ENCODE measurements at regions not wholly inside any gene's neighbourhood (a gene's known extent, or its start where the extent isn't known, plus 50 kb on each side); places are given as distances from the start of the nearest gene placed in this dataset.

- Histone ChIP-seq H3K27me3 (replicated peaks; ENCODE audit: control insufficient read depth, insufficient read depth, low read length, poor library complexity, severe bottlenecking) (no peaks in the 10 kb centered on the region), H3K36me3 (ENCODE audit: control insufficient read depth, insufficient read depth, low read length) (no peaks in the 10 kb centered on the region), H3K9me3 (ENCODE audit: control insufficient read depth, low read length) (no peaks in the 10 kb centered on the region), H3K4me1 (ENCODE audit: control insufficient read depth, insufficient read depth, low read length, poor library complexity, severe bottlenecking) (no peaks in the 10 kb centered on the region), H3K4me3 (ENCODE audit: insufficient read depth, low read depth, low read length, poor library complexity, severe bottlenecking) (no peak overlapping the region), H3K27ac (ENCODE audit: insufficient read depth, low read length, poor library complexity, severe bottlenecking) (no peak overlapping the region)
- no peak for DNase-seq
Observed at GRCh38 chr7:22629056-22629455, 97.9 kb upstream of the IL6 start.

- Histone ChIP-seq H3K4me3 (ENCODE audit: insufficient read depth, low read depth, low read length, poor library complexity, severe bottlenecking) (no peak overlapping the region), H3K27me3 (replicated peaks; ENCODE audit: control insufficient read depth, insufficient read depth, low read length, poor library complexity, severe bottlenecking) (no peaks in the 10 kb centered on the region), H3K9me3 (ENCODE audit: control insufficient read depth, low read length) (no peaks in the 10 kb centered on the region), H3K36me3 (ENCODE audit: control insufficient read depth, insufficient read depth, low read length) (no peaks in the 10 kb centered on the region), H3K4me1 (ENCODE audit: control insufficient read depth, insufficient read depth, low read length, poor library complexity, severe bottlenecking) (no peaks in the 10 kb centered on the region), H3K27ac (ENCODE audit: insufficient read depth, low read length, poor library complexity, severe bottlenecking) (no peak overlapping the region)
- no peak for DNase-seq
Observed at GRCh38 chr7:22628112-22628511, 98.9 kb upstream of the IL6 start.

- no peak overlapping the region for H3K4me3 ChIP-seq (ENCODE audit: insufficient read depth, low read depth, low read length, poor library complexity, severe bottlenecking)
- H3K36me3 ChIP-seq (ENCODE audit: control insufficient read depth, insufficient read depth, low read length), result no peaks in the 10 kb centered on the region
- H3K27ac ChIP-seq (ENCODE audit: insufficient read depth, low read length, poor library complexity, severe bottlenecking), result no peak overlapping the region
- H3K27me3 ChIP-seq (replicated peaks; ENCODE audit: control insufficient read depth, insufficient read depth, low read length, poor library complexity, severe bottlenecking), result no peaks in the 10 kb centered on the region
- no peaks in the 10 kb centered on the region for H3K9me3 ChIP-seq (ENCODE audit: control insufficient read depth, low read length)
- no peaks in the 10 kb centered on the region for H3K4me1 ChIP-seq (ENCODE audit: control insufficient read depth, insufficient read depth, low read length, poor library complexity, severe bottlenecking)
- DNase-seq, result no peak
Observed at GRCh38 chr7:22627136-22627535, 99.9 kb upstream of the IL6 start.

GRCh38 chr7:22625251-22625650 lies 101.7 kb upstream of the IL6 start:
- H3K4me3 ChIP-seq (ENCODE audit: insufficient read depth, low read depth, low read length, poor library complexity, severe bottlenecking), result no peak overlapping the region
- no peaks in the 10 kb centered on the region for H3K27me3 ChIP-seq (replicated peaks; ENCODE audit: control insufficient read depth, insufficient read depth, low read length, poor library complexity, severe bottlenecking)
- no peak for DNase-seq
- no peaks in the 10 kb centered on the region for H3K36me3 ChIP-seq (ENCODE audit: control insufficient read depth, insufficient read depth, low read length)
- no peaks in the 10 kb centered on the region for H3K9me3 ChIP-seq (ENCODE audit: control insufficient read depth, low read length)
- no peak overlapping the region for H3K27ac ChIP-seq (ENCODE audit: insufficient read depth, low read length, poor library complexity, severe bottlenecking)
- no peaks in the 10 kb centered on the region for H3K4me1 ChIP-seq (ENCODE audit: control insufficient read depth, insufficient read depth, low read length, poor library complexity, severe bottlenecking)

- Histone ChIP-seq H3K4me1 (ENCODE audit: control insufficient read depth, insufficient read depth, low read length, poor library complexity, severe bottlenecking) (no peaks in the 10 kb centered on the region), H3K36me3 (ENCODE audit: control insufficient read depth, insufficient read depth, low read length) (no peaks in the 10 kb centered on the region), H3K4me3 (ENCODE audit: insufficient read depth, low read depth, low read length, poor library complexity, severe bottlenecking) (no peak overlapping the region), H3K27ac (ENCODE audit: insufficient read depth, low read length, poor library complexity, severe bottlenecking) (no peak overlapping the region), H3K9me3 (ENCODE audit: control insufficient read depth, low read length) (no peaks in the 10 kb centered on the region), H3K27me3 (replicated peaks; ENCODE audit: control insufficient read depth, insufficient read depth, low read length, poor library complexity, severe bottlenecking) (no peaks in the 10 kb centered on the region)
- DNase-seq, result no peak
Observed at GRCh38 chr7:22624781-22625180, 102.2 kb upstream of the IL6 start.

- Histone ChIP-seq H3K4me1 (ENCODE audit: control insufficient read depth, insufficient read depth, low read length, poor library complexity, severe bottlenecking) (no peaks in the 10 kb centered on the region), H3K9me3 (ENCODE audit: control insufficient read depth, low read length) (no peaks in the 10 kb centered on the region), H3K36me3 (ENCODE audit: control insufficient read depth, insufficient read depth, low read length) (no peaks in the 10 kb centered on the region), H3K4me3 (ENCODE audit: insufficient read depth, low read depth, low read length, poor library complexity, severe bottlenecking) (no peak overlapping the region), H3K27ac (ENCODE audit: insufficient read depth, low read length, poor library complexity, severe bottlenecking) (no peak overlapping the region), H3K27me3 (replicated peaks; ENCODE audit: control insufficient read depth, insufficient read depth, low read length, poor library complexity, severe bottlenecking) (no peaks in the 10 kb centered on the region)
- DNase-seq, result no peak
Observed at GRCh38 chr7:22622116-22622785, 104.7 kb upstream of the IL6 start.

- no peak for DNase-seq
- no peaks in the 10 kb centered on the region for H3K9me3 ChIP-seq (ENCODE audit: control insufficient read depth, low read length)
- peaks cover 3% of the 10 kb centered on the region for H3K27me3 ChIP-seq (replicated peaks; ENCODE audit: control insufficient read depth, insufficient read depth, low read length, poor library complexity, severe bottlenecking)
- no peak overlapping the region for H3K4me3 ChIP-seq (ENCODE audit: insufficient read depth, low read depth, low read length, poor library complexity, severe bottlenecking)
- H3K4me1 ChIP-seq (ENCODE audit: control insufficient read depth, insufficient read depth, low read length, poor library complexity, severe bottlenecking), result no peaks in the 10 kb centered on the region
- H3K36me3 ChIP-seq (ENCODE audit: control insufficient read depth, insufficient read depth, low read length), result no peaks in the 10 kb centered on the region
- no peak overlapping the region for H3K27ac ChIP-seq (ENCODE audit: insufficient read depth, low read length, poor library complexity, severe bottlenecking)
Observed at GRCh38 chr7:22618528-22618927, 108.5 kb upstream of the IL6 start.

- Histone ChIP-seq H3K27me3 (replicated peaks; ENCODE audit: control insufficient read depth, insufficient read depth, low read length, poor library complexity, severe bottlenecking) (peaks cover 7% of the 10 kb centered on the region), H3K27ac (ENCODE audit: insufficient read depth, low read length, poor library complexity, severe bottlenecking) (no peak overlapping the region), H3K4me1 (ENCODE audit: control insufficient read depth, insufficient read depth, low read length, poor library complexity, severe bottlenecking) (no peaks in the 10 kb centered on the region), H3K9me3 (ENCODE audit: control insufficient read depth, low read length) (no peaks in the 10 kb centered on the region), H3K4me3 (ENCODE audit: insufficient read depth, low read depth, low read length, poor library complexity, severe bottlenecking) (no peak overlapping the region), H3K36me3 (ENCODE audit: control insufficient read depth, insufficient read depth, low read length) (no peaks in the 10 kb centered on the region)
- DNase-seq, result no peak
Observed at GRCh38 chr7:22617166-22617565, 109.8 kb upstream of the IL6 start.

GRCh38 chr7:22613496-22613895 lies 113.5 kb upstream of the IL6 start:
- H3K9me3 ChIP-seq (ENCODE audit: control insufficient read depth, low read length), result no peaks in the 10 kb centered on the region

GRCh38 chr7:22612776-22613175 lies 112.8 kb upstream of the STEAP1B start:
- Histone ChIP-seq H3K27ac (ENCODE audit: insufficient read depth, low read length, poor library complexity, severe bottlenecking) (no peak overlapping the region), H3K27me3 (replicated peaks; ENCODE audit: control insufficient read depth, insufficient read depth, low read length, poor library complexity, severe bottlenecking) (peaks cover 7% of the 10 kb centered on the region), H3K4me3 (ENCODE audit: insufficient read depth, low read depth, low read length, poor library complexity, severe bottlenecking) (no peak overlapping the region), H3K36me3 (ENCODE audit: control insufficient read depth, insufficient read depth, low read length) (no peaks in the 10 kb centered on the region), H3K4me1 (ENCODE audit: control insufficient read depth, insufficient read depth, low read length, poor library complexity, severe bottlenecking) (no peaks in the 10 kb centered on the region), H3K9me3 (ENCODE audit: control insufficient read depth, low read length) (no peaks in the 10 kb centered on the region)
- DNase-seq, result no peak

More at GRCh38 chr7:22613496-22613895, 113.5 kb upstream of the IL6 start:
- Histone ChIP-seq H3K36me3 (ENCODE audit: control insufficient read depth, insufficient read depth, low read length) (no peaks in the 10 kb centered on the region), H3K27me3 (replicated peaks; ENCODE audit: control insufficient read depth, insufficient read depth, low read length, poor library complexity, severe bottlenecking) (peaks cover 7% of the 10 kb centered on the region), H3K4me1 (ENCODE audit: control insufficient read depth, insufficient read depth, low read length, poor library complexity, severe bottlenecking) (no peaks in the 10 kb centered on the region), H3K4me3 (ENCODE audit: insufficient read depth, low read depth, low read length, poor library complexity, severe bottlenecking) (no peak overlapping the region), H3K27ac (ENCODE audit: insufficient read depth, low read length, poor library complexity, severe bottlenecking) (no peak overlapping the region)
- no peak for DNase-seq
